K562 (cell line): ENCODE measurements at regions not wholly inside any gene's neighbourhood (a gene's known extent, or its start where the extent isn't known, plus 50 kb on each side); places are given as distances from the start of the nearest gene placed in this dataset.

Source experiments
- ATAC-seq: fragments of 200-7000 bp; cut with Tn5 transposase; 3 replicates; pipeline ENCODE4 v1.9.1; 2020; ENCODE audit warnings: moderate library complexity
- BruUV-seq: library from RNA; stranded (reverse); fragments of 400-500 nt; replicated peaks from 2 replicates; lab custom pipeline; 2021; lab: Mats Ljungman, UMichigan
- CTCF ChIA-PET: fragments of 300-600 bp; formaldehyde crosslinking; extraction: SDS; loops from one replicate; lab custom pipeline; 2021; ENCODE audit warnings: low intra/inter-chr PET ratio; lab: Yijun Ruan, JAX
- POLR2A ChIA-PET: fragments of 300-600, 350-650 bp; sonication (Branson Sonifier 250); formaldehyde crosslinking; extraction: SDS; loops from one replicate; lab custom pipeline; 2021; ENCODE audit warnings: antibody characterized with exemption, inconsistent platforms; lab: Yijun Ruan, JAX
- DNase-seq, 4 experiments: peaks; one replicate each; pipeline versions ENCODE4 v3.0.0 to v3.0.0-alpha.2; 2011 to 2018; ENCODE audit warnings: low spot score in 3 of 4, mixed read lengths in 3 of 4; ENCODE audit errors: extremely low read depth in 1 of 4
- FAIRE-seq: peaks from 2 replicates; lab custom pipeline; 2011; peaks lifted over from hg19 to GRCh38; lab: Jason Lieb, UNC
- H2AFZ ChIP-seq: 2 replicates; pipeline ENCODE4 v1.6.0; 2011; ENCODE audit warnings: low read depth, low read length, control low read depth, inconsistent platforms
- H3K27ac ChIP-seq: fragments of 200-600 bp; 3 replicates; pipeline ENCODE4 v1.8.0; 2011; ENCODE audit warnings: low read depth, mild to moderate bottlenecking, control low read depth, inconsistent platforms, low read length, moderate library complexity, mixed read lengths; ENCODE audit errors: extremely low read depth
- H3K27me3 ChIP-seq, 2 experiments: fragments of 300-600 bp in 1 of 2; 2 replicates in 1 of 2; 3 replicates in 1 of 2; pipeline versions ENCODE4 v1.6.0 to v1.8.0; 2011; ENCODE audit warnings: inconsistent platforms in 2 of 2, low read length in 2 of 2, mild to moderate bottlenecking in 1 of 2, mixed read lengths in 1 of 2, moderate library complexity in 1 of 2; ENCODE audit not compliant: control insufficient read depth in 2 of 2, insufficient read depth in 2 of 2
- H3K36me3 ChIP-seq: fragments of 300-600 bp; 3 replicates; pipeline ENCODE4 v1.8.0; 2011; ENCODE audit warnings: mild to moderate bottlenecking, low read length, inconsistent platforms; ENCODE audit not compliant: control insufficient read depth, insufficient read depth
- H3K4me1 ChIP-seq, 2 experiments: fragments of 200-600 bp in 1 of 2; replicated peaks in 1 of 2; 2 replicates in 1 of 2; 3 replicates in 1 of 2; pipeline versions ENCODE4 v1.5.1 to v1.8.0; 2011; ENCODE audit warnings: inconsistent platforms in 2 of 2, low read length in 2 of 2, mild to moderate bottlenecking in 1 of 2, mixed read lengths in 1 of 2, moderate library complexity in 1 of 2; ENCODE audit not compliant: control insufficient read depth in 2 of 2, insufficient read depth in 2 of 2
- H3K4me2 ChIP-seq: 2 replicates; pipeline ENCODE4 v1.6.1; 2011; ENCODE audit warnings: low read length, control low read depth, inconsistent platforms, mixed read lengths; ENCODE audit not compliant: insufficient read depth
- H3K4me3 ChIP-seq: fragments of 200-600 bp; sonication (generic), shearing (Covaris generic); 2 replicates; pipeline ENCODE4 v1.5.1; 2016; ENCODE audit warnings: control low read depth, inconsistent platforms
- H3K79me2 ChIP-seq: fragments of 200-600 bp; 3 replicates; pipeline ENCODE4 v1.8.0; 2011; ENCODE audit warnings: low read length, inconsistent platforms; ENCODE audit not compliant: control insufficient read depth, insufficient read depth
- H3K9ac ChIP-seq, 2 experiments: 2 replicates each; pipeline versions ENCODE4 v1.6.0 to v1.6.1; 2011; ENCODE audit warnings: low read depth in 2 of 2, low read length in 2 of 2, control low read depth in 1 of 2, inconsistent platforms in 1 of 2, mild to moderate bottlenecking in 1 of 2, mixed read lengths in 1 of 2; ENCODE audit not compliant: insufficient read depth in 1 of 2
- H3K9me1 ChIP-seq: one replicate; pipeline ENCODE4 v1.6.0; 2011; ENCODE audit warnings: inconsistent platforms, mild to moderate bottlenecking, low read length, moderate library complexity; ENCODE audit not compliant: control insufficient read depth, insufficient read depth
- H3K9me3 ChIP-seq: replicated peaks from 2 replicates; pipeline ENCODE4 v1.5.1; 2011; ENCODE audit warnings: low read depth, low read length, inconsistent platforms; ENCODE audit not compliant: control insufficient read depth, insufficient read depth
- H4K20me1 ChIP-seq: replicated peaks from 2 replicates; pipeline ENCODE4 v1.6.1; 2011; ENCODE audit warnings: low read length, inconsistent platforms, mixed read lengths; ENCODE audit not compliant: control insufficient read depth, insufficient read depth
- CBX2 ChIP-seq: fragments of 200-600 bp; sonication (generic); IDR thresholded peaks from one replicate; pipeline ENCODE4 v1.6.1; 2012; ENCODE audit warnings: mild to moderate bottlenecking, low read length, inconsistent platforms; ENCODE audit not compliant: insufficient read depth, poor library complexity, severe bottlenecking
- CHD2 ChIP-seq: IDR thresholded peaks from 2 replicates; pipeline ENCODE4 v1.6.1; 2011; ENCODE audit warnings: low read depth, low read length
- CTCF ChIP-seq, 3 experiments: IDR thresholded peaks in 2 of 3; conservative IDR thresholded peaks in 1 of 3; 2 replicates each; pipeline ENCODE4 v1.5.1; 2011 to 2012; ENCODE audit warnings: low read length in 3 of 3, mild to moderate bottlenecking in 3 of 3, control low read depth in 2 of 3, improper control_type of control experiment in 1 of 3, inconsistent platforms in 1 of 3, low read depth in 1 of 3, mixed read lengths in 1 of 3, moderate library complexity in 1 of 3; ENCODE audit not compliant: insufficient read depth in 2 of 3
- DNMT1 ChIP-seq: fragments of 450-650 bp; IDR thresholded peaks from 2 replicates; pipeline ENCODE4 v1.6.1; 2016; ENCODE audit warnings: antibody characterized with exemption, mild to moderate bottlenecking
- E2F1 ChIP-seq: sonication (generic); formaldehyde crosslinking; IDR thresholded peaks from 2 replicates; pipeline ENCODE4 v1.8.1; 2023; ENCODE audit warnings: mild to moderate bottlenecking, missing genetic modification reagents, moderate library complexity
- FOXJ2 ChIP-seq: fragments of 200-800 bp; sonication (Bioruptor generic); IDR thresholded peaks from 2 replicates; pipeline ENCODE4 v1.6.1; 2016; ENCODE audit warnings: missing genetic modification characterization, missing compliant biosample characterization
- HMG20A ChIP-seq: fragments of 450-650 bp; formaldehyde crosslinking; conservative IDR thresholded peaks from 2 replicates; pipeline ENCODE4 v1.4.0; 2020; ENCODE audit warnings: mild to moderate bottlenecking, mixed read lengths
- NFATC3 ChIP-seq: fragments of 450-650 bp; IDR thresholded peaks from 2 replicates; pipeline ENCODE4 v1.6.1; 2017; ENCODE audit warnings: mild to moderate bottlenecking
- ZNF217 ChIP-seq: sonication (generic); formaldehyde crosslinking; IDR thresholded peaks from 2 replicates; pipeline ENCODE4 v1.8.0; 2022; ENCODE audit warnings: mild to moderate bottlenecking, missing genetic modification reagents
- ZNF23 ChIP-seq: fragments of 250-450 bp; sonication (Bioruptor Pico); IDR thresholded peaks from 2 replicates; pipeline ENCODE4 v1.4.0; 2020; ENCODE audit warnings: mild to moderate bottlenecking
- WGBS: fragments of 100-300 bp; shearing (Covaris generic); methylation state at CpG from one replicate; pipeline ENCODE4 v1.1.6; 2016; ENCODE audit warnings: low coverage, mixed read lengths; ENCODE audit not compliant: insufficient coverage; ENCODE audit errors: missing lambda C conversion rate; 5-methylcytosine and 5-hydroxymethylcytosine counted together
- in situ Hi-C: fragments of 300-500 bp; cut with MboI; formaldehyde crosslinking; loops from 4 replicates; pipeline ENCODE4 v1.15.0; 2018; ENCODE audit warnings: inconsistent platforms, mixed read lengths
- intact Hi-C: fragments of 100-400 bp; cut with micrococcal nuclease; formaldehyde crosslinking; loops from 2 replicates; pipeline ENCODE4 v1.14.2; 2022
- TF ChIP-seq, protein P1 (sequence below): fragments of 450-650 bp; IDR thresholded peaks from 2 replicates; pipeline ENCODE4 v1.6.1; 2016; ENCODE audit warnings: missing biosample characterization, missing genetic modification characterization

DNA sequence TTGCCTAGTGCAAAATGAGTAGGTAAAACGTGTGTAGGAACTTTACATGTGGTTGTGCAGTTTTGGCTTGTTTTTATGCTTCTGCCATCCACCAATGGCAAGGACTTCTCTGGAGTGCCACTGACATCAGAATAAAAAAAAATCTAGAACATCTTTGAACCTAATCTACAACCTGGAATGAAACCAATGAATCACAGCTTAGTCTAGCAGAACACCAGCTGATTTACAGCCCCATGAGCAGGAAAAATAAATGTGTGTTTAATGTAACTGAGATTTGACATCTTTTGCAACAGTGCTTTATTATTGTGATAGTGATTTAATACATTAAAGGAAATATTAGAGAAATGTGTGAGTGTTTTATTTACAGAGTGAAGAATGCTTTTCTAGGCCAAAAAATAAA is 995.1 kb downstream of the PCDH7 start:
- no peak for TF ChIP-seq ZNF23 (CRISPR knock-in tag)
- no peak for TF ChIP-seq HMG20A (CRISPR knock-in tag)
- no peak for TF ChIP-seq DNMT1
- TF ChIP-seq, protein P1, sequence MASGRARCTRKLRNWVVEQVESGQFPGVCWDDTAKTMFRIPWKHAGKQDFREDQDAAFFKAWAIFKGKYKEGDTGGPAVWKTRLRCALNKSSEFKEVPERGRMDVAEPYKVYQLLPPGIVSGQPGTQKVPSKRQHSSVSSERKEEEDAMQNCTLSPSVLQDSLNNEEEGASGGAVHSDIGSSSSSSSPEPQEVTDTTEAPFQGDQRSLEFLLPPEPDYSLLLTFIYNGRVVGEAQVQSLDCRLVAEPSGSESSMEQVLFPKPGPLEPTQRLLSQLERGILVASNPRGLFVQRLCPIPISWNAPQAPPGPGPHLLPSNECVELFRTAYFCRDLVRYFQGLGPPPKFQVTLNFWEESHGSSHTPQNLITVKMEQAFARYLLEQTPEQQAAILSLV (tag), result no peak
- TF ChIP-seq FOXJ2 (tag), result no peak
- TF ChIP-seq CBX2, result no peak
- no peak for TF ChIP-seq ZNF217 (CRISPR knock-in tag)
- no peak for TF ChIP-seq E2F1
- TF ChIP-seq CHD2, result no peak
- no peak for TF ChIP-seq CTCF (IDR thresholded peaks at IDR 0.05 in 2 of 3, conservative IDR thresholded peaks at IDR 0.05 in 1 of 3; ENCODE audit: insufficient read depth in 2 of 3, low read depth in 1 of 3, low read length in 3 of 3)
- TF ChIP-seq NFATC3, result no peak
- TF ChIP-seq, all 486 proteins: peak for 0
- POLR2A ChIA-PET, result no interaction called here

More for the DNA sequence above, 995.1 kb downstream of the PCDH7 start:
- CTCF ChIA-PET, result no interaction called here
- no peak for ATAC-seq
- no peak for FAIRE-seq
- no TSS peak for BruUV-seq
- intact Hi-C loops (no loop called here), in situ Hi-C loops (no loop called here)
- 0% methylated on average over 1 of the region's 1 CpG for WGBS
- Histone ChIP-seq H3K27me3 (no peaks in the 10 kb centered on the region), H3K36me3 (no peaks in the 10 kb centered on the region), H3K4me1 (no peaks in the 10 kb centered on the region), H3K4me3 (no peak overlapping the region), H3K9me1 (no peaks in the 10 kb centered on the region), H3K9ac (no peak overlapping the region), H3K27ac (no peak overlapping the region), H3K4me2 (no peak overlapping the region), H3K79me2 (no peaks in the 10 kb centered on the region), H2AFZ (no peak overlapping the region), H4K20me1 (no peaks in the 10 kb centered on the region), H3K9me3 (no peaks in the 10 kb centered on the region)
- no peak for DNase-seq
